ENCODE measurements at regions not wholly inside any gene's neighbourhood (a gene's known extent, or its start where the extent isn't known, plus 50 kb on each side); places are given as distances from the start of the nearest gene placed in this dataset.

DNA sequence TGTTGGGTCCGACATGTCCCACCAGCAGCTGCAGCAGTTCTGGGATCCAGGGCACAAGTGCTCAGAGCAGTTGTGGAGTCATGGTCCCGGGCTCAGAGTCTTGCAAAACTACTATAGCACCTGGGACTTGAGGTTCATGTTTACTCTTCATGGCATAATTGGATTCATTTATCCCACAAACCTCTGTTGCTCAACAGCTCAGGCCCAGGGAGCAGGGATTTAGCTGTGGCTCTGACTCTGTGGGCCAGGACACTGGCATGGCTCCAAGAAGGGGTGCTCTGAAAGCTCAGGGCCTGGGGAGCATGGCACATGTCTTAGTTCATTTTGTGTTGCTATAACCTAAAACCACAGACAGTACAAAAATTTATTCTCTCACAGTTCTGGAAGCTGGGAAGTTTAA lies 626.7 kb upstream of the ADGRL2 start:
- BruUV-seq (replicated peaks), result no TSS peak
- ChIA-PET POLR2A (no interaction called here), CTCF (no interaction called here)
- TF ChIP-seq, protein P1, sequence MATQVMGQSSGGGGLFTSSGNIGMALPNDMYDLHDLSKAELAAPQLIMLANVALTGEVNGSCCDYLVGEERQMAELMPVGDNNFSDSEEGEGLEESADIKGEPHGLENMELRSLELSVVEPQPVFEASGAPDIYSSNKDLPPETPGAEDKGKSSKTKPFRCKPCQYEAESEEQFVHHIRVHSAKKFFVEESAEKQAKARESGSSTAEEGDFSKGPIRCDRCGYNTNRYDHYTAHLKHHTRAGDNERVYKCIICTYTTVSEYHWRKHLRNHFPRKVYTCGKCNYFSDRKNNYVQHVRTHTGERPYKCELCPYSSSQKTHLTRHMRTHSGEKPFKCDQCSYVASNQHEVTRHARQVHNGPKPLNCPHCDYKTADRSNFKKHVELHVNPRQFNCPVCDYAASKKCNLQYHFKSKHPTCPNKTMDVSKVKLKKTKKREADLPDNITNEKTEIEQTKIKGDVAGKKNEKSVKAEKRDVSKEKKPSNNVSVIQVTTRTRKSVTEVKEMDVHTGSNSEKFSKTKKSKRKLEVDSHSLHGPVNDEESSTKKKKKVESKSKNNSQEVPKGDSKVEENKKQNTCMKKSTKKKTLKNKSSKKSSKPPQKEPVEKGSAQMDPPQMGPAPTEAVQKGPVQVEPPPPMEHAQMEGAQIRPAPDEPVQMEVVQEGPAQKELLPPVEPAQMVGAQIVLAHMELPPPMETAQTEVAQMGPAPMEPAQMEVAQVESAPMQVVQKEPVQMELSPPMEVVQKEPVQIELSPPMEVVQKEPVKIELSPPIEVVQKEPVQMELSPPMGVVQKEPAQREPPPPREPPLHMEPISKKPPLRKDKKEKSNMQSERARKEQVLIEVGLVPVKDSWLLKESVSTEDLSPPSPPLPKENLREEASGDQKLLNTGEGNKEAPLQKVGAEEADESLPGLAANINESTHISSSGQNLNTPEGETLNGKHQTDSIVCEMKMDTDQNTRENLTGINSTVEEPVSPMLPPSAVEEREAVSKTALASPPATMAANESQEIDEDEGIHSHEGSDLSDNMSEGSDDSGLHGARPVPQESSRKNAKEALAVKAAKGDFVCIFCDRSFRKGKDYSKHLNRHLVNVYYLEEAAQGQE (IDR thresholded peaks at IDR 0.05; ENCODE audit: insufficient read depth in 1 of 2, low read depth in 2 of 2, low read length in 1 of 2), result no peak
- TF ChIP-seq SIN3A (IDR thresholded peaks at IDR 0.05; ENCODE audit: borderline replicate concordance, insufficient read depth, low read depth, low read length) (no peak), TCF7L2 (IDR thresholded peaks at IDR 0.05; ENCODE audit: low read depth, low read length) (no peak), POLR2AphosphoS5 (IDR thresholded peaks at IDR 0.05; ENCODE audit: low read depth, low read length) (no peak)
- TF ChIP-seq, protein P2, sequence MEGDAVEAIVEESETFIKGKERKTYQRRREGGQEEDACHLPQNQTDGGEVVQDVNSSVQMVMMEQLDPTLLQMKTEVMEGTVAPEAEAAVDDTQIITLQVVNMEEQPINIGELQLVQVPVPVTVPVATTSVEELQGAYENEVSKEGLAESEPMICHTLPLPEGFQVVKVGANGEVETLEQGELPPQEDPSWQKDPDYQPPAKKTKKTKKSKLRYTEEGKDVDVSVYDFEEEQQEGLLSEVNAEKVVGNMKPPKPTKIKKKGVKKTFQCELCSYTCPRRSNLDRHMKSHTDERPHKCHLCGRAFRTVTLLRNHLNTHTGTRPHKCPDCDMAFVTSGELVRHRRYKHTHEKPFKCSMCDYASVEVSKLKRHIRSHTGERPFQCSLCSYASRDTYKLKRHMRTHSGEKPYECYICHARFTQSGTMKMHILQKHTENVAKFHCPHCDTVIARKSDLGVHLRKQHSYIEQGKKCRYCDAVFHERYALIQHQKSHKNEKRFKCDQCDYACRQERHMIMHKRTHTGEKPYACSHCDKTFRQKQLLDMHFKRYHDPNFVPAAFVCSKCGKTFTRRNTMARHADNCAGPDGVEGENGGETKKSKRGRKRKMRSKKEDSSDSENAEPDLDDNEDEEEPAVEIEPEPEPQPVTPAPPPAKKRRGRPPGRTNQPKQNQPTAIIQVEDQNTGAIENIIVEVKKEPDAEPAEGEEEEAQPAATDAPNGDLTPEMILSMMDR (IDR thresholded peaks at IDR 0.05), result no peak
- no peaks in the 10 kb centered on the region for H3K4me1 ChIP-seq (ENCODE audit: control insufficient read depth, insufficient read depth, low read length)
- no peak for DNase-seq (ENCODE audit: low read depth, low spot score)
- in situ Hi-C loops (cut with HindIII; ENCODE audit: low pct_unique_long_range_greater_than_20kb, low sequenced_read_pairs), result no loop called here
- H3K4me3 ChIP-seq (ENCODE audit: low read depth in 2 of 2, low read length in 2 of 2), result no peak overlapping the region
- H3K36me3 ChIP-seq (ENCODE audit: control insufficient read depth, insufficient read depth, low read length), result no peaks in the 10 kb centered on the region
- no peaks in the 10 kb centered on the region for H3K27me3 ChIP-seq (ENCODE audit: control insufficient read depth, insufficient read depth, low read length)
- H3K9me3 ChIP-seq (ENCODE audit: control insufficient read depth, insufficient read depth, low read depth, low read length), result no peaks in the 10 kb centered on the region
- ATAC-seq, result no peak
- intact Hi-C loops (cut with micrococcal nuclease; ENCODE audit: unreplicated experiment), result no loop called here
- no peak overlapping the region for H3K27ac ChIP-seq (ENCODE audit: low read length)

DNA sequence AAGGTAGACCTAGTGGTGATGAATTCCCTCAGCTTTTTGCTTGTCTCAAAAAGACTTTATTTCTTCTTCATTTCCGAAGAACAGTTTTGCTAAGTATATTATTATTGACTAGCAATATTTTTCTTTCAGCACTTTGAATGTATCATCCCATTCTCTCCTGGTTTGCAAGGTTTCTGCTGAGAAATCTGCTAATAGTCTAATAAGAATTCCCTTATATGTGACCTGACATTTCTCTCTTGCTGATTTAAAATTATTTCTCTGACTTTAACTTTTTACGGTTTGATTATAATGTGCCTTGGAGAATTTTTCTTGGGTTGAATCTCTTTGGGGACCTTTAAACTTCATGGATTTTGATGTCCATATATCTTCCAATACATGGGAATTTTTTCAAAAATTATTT lies 628.3 kb upstream of the ADGRL2 start:
- Histone ChIP-seq H3K4me1 (ENCODE audit: control insufficient read depth, insufficient read depth, low read length) (no peaks in the 10 kb centered on the region), H3K9me3 (ENCODE audit: control insufficient read depth, insufficient read depth, low read depth, low read length) (no peaks in the 10 kb centered on the region), H3K4me3 (ENCODE audit: low read depth in 2 of 2, low read length in 2 of 2) (no peak overlapping the region), H3K27me3 (ENCODE audit: control insufficient read depth, insufficient read depth, low read length) (no peaks in the 10 kb centered on the region), H3K36me3 (ENCODE audit: control insufficient read depth, insufficient read depth, low read length) (no peaks in the 10 kb centered on the region), H3K27ac (ENCODE audit: low read length) (no peak overlapping the region)
- ChIA-PET POLR2A (no interaction called here), CTCF (no interaction called here)
- ATAC-seq (no peak), DNase-seq (ENCODE audit: low read depth, low spot score) (no peak)
- intact Hi-C loops (cut with micrococcal nuclease; ENCODE audit: unreplicated experiment) (no loop called here), in situ Hi-C loops (cut with HindIII; ENCODE audit: low pct_unique_long_range_greater_than_20kb, low sequenced_read_pairs) (no loop called here)
- TF ChIP-seq POLR2AphosphoS5 (IDR thresholded peaks at IDR 0.05; ENCODE audit: low read depth, low read length), result no peak
- TF ChIP-seq, protein P2 (IDR thresholded peaks at IDR 0.05), result no peak
- no TSS peak for BruUV-seq (replicated peaks)

DNA sequence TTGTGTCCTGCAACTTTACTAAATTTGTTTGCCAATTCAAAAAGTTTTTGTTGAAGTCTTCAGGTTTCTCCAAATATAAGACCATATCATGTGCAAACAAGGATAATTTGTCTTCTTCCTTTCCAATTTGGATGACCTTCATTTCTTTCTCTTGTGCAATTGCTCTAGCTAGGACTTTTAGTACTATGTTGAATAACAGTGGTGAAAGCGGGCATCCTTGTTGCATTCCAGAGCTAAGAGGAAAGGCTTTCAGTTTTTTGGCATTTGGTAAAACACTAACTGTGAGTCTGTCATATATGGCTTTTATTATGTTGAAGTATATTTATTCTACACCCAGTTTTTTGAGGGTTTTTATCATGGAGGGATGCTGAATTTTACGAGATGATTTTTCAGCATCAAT lies 630.0 kb upstream of the ADGRL2 start:
- H3K9me3 ChIP-seq (ENCODE audit: control insufficient read depth, insufficient read depth, low read depth, low read length), result no peaks in the 10 kb centered on the region

More for the DNA sequence above, 630.0 kb upstream of the ADGRL2 start:
- ChIA-PET CTCF (no interaction called here), POLR2A (no interaction called here)
- no peak for DNase-seq (ENCODE audit: low read depth, low spot score)
- no peaks in the 10 kb centered on the region for H3K27me3 ChIP-seq (ENCODE audit: control insufficient read depth, insufficient read depth, low read length)
- no TSS peak for BruUV-seq (replicated peaks)
- H3K36me3 ChIP-seq (ENCODE audit: control insufficient read depth, insufficient read depth, low read length), result no peaks in the 10 kb centered on the region
- intact Hi-C loops (cut with micrococcal nuclease; ENCODE audit: unreplicated experiment), result no loop called here
- in situ Hi-C loops (cut with HindIII; ENCODE audit: low pct_unique_long_range_greater_than_20kb, low sequenced_read_pairs), result no loop called here
- no peak for ATAC-seq
- no peak overlapping the region for H3K27ac ChIP-seq (ENCODE audit: low read length)
- TF ChIP-seq POLR2AphosphoS5 (IDR thresholded peaks at IDR 0.05; ENCODE audit: low read depth, low read length) (no peak), TCF7L2 (IDR thresholded peaks at IDR 0.05; ENCODE audit: low read depth, low read length) (no peak), SIN3A (IDR thresholded peaks at IDR 0.05; ENCODE audit: borderline replicate concordance, insufficient read depth, low read depth, low read length) (no peak)
- TF ChIP-seq, protein P1 (IDR thresholded peaks at IDR 0.05; ENCODE audit: insufficient read depth in 1 of 2, low read depth in 2 of 2, low read length in 1 of 2), result no peak
- TF ChIP-seq, protein P2 (IDR thresholded peaks at IDR 0.05), result no peak
- H3K4me1 ChIP-seq (ENCODE audit: control insufficient read depth, insufficient read depth, low read length), result no peaks in the 10 kb centered on the region
- H3K4me3 ChIP-seq (ENCODE audit: low read depth in 2 of 2, low read length in 2 of 2), result no peak overlapping the region

All from Panc1 (cell line).